Pancreas (tissue), 10 donors: ENCODE measurements at regions not wholly inside any gene's neighbourhood (a gene's known extent, or its start where the extent isn't known, plus 50 kb on each side); places are given as distances from the start of the nearest gene placed in this dataset.

ENCODE experiments used
- ATAC-seq, 4 donors: fragments of 200-7000 bp; cut with Tn5 transposase; one replicate each; pipeline versions ENCODE4 v1.8.0 to v1.9.1; 2020; ENCODE audit warnings: mild to moderate bottlenecking in 4 of 4, moderate library complexity in 4 of 4
- DNase-seq, 6 donors: peaks; one replicate each; pipeline ENCODE4 v3.0.0-alpha.2; 2020
- FAIRE-seq: peaks from 2 replicates; lab custom pipeline; 2012; peaks lifted over from hg19 to GRCh38; lab: Jason Lieb, UNC
- H3K27ac ChIP-seq, 4 donors: fragments of 200-600 bp; sonication (generic); 1 replicate in 3 of 4; 2 replicates in 1 of 4; pipeline versions ENCODE4 v1.5.0 to v1.8.0; 2020
- H3K27me3 ChIP-seq, 4 donors: fragments of 200-600 bp; one replicate each; pipeline ENCODE4 v1.8.0; 2021
- H3K36me3 ChIP-seq, 3 donors: fragments of 200-600 bp; sonication (generic) in 1 of 3; one replicate each; pipeline versions ENCODE4 v1.5.0 to v1.8.0; 2020 to 2021
- H3K4me1 ChIP-seq, 3 donors: fragments of 200-600 bp; one replicate each; pipeline ENCODE4 v1.8.0; 2021
- H3K4me3 ChIP-seq, 4 donors: fragments of 200-600 bp; sonication (generic) in 2 of 4; one replicate each; pipeline versions ENCODE4 v1.5.0 to v1.8.0; 2020 to 2021
- H3K9me3 ChIP-seq, 4 donors: fragments of 200-600 bp; one replicate each; pipeline ENCODE4 v1.8.0; 2021
- WGBS, 2 donors: extraction: QIAGEN DNeasy Blood & Tissue Kit; methylation state at CpG; one replicate each; pipeline ENCODE4 v1.1.7; 2013; 5-methylcytosine and 5-hydroxymethylcytosine counted together
- intact Hi-C, 3 donors: fragments of 100-400 bp; cut with DNase I; formaldehyde crosslinking; loops; one replicate each; pipeline versions ENCODE4 v1.11.1 to v1.14.2; 2022
- TF ChIP-seq, protein P1 (sequence below), 4 donors: fragments of 200-600 bp; sonication (generic) in 3 of 4; IDR thresholded peaks; one replicate each; pipeline versions ENCODE4 v1.5.0 to v1.8.0; 2021; ENCODE audit warnings: antibody characterized with exemption in 4 of 4
- donor health status: healthy with polysubstance abuse.
- donor health status: DM: no; HTN: no; CAD: no; lungs with moderate emphysema.
- donor health status: DM: no; HTN: no; CAD: no.
- donor health status: control.
- donor health status: control.
- donor health status: Bipolar disorder and iron deficiency.
- donor health status: DM: yes; HTN: yes; CAD: no.
- donor health status: DM: no; HTN: no; CAD: no.
- donor health status: DM: no; HTN: no; CAD: no.
- donor health status: DM: yes; HTN: yes; CAD: no.

DNA sequence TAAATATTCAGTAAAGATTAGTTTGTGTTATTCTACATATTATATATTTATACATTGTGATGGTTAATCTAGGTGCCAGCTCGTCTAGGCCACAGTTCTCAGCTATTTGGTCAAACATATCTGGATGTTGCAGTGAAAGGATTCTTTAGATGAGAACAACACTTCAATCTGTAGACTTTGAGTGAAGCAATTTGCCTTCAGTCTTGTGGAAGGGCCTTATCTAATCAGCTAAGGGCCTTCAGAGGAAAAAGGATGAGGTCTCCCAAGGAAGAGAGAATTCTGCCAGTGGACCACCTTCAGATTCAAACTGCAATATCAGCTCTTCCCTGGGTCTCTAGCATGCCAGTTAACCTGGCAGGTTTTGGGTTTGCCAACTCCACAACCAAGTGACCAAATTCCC lies 112.0 kb downstream of the SH3TC2 start:
- no peaks in the 10 kb centered on the region for H3K4me1 ChIP-seq

DNA sequence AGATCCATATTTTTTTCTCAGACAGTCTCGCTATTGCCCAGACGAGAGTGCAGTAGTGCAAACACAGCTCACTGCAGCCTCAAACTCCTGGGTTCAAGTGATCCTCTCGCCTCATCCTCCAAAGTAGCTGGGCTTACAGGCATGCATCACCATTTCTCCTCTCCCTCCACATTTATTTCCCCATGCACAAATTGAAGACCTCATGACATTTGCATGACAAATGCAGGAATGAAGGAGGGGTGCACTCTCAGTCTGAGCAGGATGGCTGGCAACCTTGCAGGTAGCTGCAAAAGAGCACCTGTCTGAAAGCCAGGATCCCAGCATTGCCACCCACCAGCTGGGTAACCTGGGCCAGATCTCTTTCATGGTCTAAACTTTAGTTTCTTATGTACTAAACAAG lies 111.2 kb downstream of the SH3TC2 start:
- H3K9me3 ChIP-seq: no peaks in the 10 kb centered on the region
- H3K4me1 ChIP-seq: no peaks in the 10 kb centered on the region
- no peak overlapping the region for H3K27ac ChIP-seq
- 85 to 91% methylated on average over 3 of the region's 3 CpGs for WGBS, 2 donors
- ATAC-seq (no peak), FAIRE-seq (no peak), DNase-seq (no peak)
- intact Hi-C loops: no loop called here
- no peak overlapping the region for H3K4me3 ChIP-seq
- H3K27me3 ChIP-seq: no peaks in the 10 kb centered on the region
- H3K36me3 ChIP-seq: no peaks in the 10 kb centered on the region
- TF ChIP-seq, protein P1, sequence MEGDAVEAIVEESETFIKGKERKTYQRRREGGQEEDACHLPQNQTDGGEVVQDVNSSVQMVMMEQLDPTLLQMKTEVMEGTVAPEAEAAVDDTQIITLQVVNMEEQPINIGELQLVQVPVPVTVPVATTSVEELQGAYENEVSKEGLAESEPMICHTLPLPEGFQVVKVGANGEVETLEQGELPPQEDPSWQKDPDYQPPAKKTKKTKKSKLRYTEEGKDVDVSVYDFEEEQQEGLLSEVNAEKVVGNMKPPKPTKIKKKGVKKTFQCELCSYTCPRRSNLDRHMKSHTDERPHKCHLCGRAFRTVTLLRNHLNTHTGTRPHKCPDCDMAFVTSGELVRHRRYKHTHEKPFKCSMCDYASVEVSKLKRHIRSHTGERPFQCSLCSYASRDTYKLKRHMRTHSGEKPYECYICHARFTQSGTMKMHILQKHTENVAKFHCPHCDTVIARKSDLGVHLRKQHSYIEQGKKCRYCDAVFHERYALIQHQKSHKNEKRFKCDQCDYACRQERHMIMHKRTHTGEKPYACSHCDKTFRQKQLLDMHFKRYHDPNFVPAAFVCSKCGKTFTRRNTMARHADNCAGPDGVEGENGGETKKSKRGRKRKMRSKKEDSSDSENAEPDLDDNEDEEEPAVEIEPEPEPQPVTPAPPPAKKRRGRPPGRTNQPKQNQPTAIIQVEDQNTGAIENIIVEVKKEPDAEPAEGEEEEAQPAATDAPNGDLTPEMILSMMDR (IDR thresholded peaks at IDR 0.05): no peak

More for the DNA sequence above, 112.0 kb downstream of the SH3TC2 start:
- Histone ChIP-seq H3K27ac (no peak overlapping the region), H3K36me3 (no peaks in the 10 kb centered on the region), H3K4me3 (no peak overlapping the region), H3K27me3 (no peaks in the 10 kb centered on the region), H3K9me3 (no peaks in the 10 kb centered on the region)
- ATAC-seq (no peak), FAIRE-seq (no peak), DNase-seq (no peak)
- WGBS, 2 donors: 65 to 83% methylated on average over 1 of the region's 1 CpG
- TF ChIP-seq, protein P1 (IDR thresholded peaks at IDR 0.05): no peak
- intact Hi-C loops: no loop called here

DNA sequence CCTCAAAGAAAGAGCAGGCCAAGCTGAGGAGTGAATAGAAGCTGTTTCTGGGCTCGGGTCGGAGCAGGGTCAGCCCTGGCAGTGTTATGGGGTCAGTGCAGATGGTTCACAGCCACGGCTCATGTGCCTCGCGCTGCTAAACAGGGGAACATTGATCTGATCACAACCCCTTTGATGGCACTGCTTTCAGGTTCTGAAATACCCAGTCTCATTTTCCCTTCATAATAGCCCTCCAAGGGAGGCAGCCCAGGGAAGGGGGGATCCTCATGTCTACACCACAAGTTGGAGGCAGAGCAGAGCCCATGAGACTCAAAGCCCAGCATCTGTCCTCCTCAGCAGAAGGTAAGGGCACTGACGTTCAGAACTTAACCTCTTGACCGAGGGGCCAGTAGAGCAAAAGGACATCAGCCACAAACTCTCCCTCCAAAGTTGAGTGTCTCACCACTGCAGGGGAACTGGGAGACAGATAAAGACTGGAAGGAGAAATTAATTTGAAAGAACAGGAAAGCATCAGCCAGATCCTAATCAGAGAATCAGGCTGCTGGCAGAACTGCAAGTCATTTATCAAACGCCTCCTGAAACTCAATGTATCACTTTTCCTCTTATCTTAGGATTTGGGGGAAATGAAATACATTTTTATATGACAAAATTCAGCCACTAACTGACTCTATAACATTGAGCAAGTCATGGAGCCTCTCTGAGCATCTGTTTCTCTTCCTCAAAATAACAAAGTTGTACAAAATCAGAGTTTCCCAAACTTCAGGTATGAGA lies 110.6 kb downstream of the SH3TC2 start:
- Histone ChIP-seq H3K36me3 (no peaks in the 10 kb centered on the region), H3K4me1 (no peaks in the 10 kb centered on the region), H3K27me3 (no peaks in the 10 kb centered on the region), H3K4me3 (no peak overlapping the region), H3K9me3 (no peaks in the 10 kb centered on the region), H3K27ac (no peak overlapping the region)
- TF ChIP-seq, protein P1 (IDR thresholded peaks at IDR 0.05): no peak
- intact Hi-C loops: no loop called here
- 70 to 75% methylated on average over 8 of the region's 8 CpGs for WGBS, 2 donors
- no peak for FAIRE-seq
- DNase-seq: no peak
- no peak for ATAC-seq

DNA sequence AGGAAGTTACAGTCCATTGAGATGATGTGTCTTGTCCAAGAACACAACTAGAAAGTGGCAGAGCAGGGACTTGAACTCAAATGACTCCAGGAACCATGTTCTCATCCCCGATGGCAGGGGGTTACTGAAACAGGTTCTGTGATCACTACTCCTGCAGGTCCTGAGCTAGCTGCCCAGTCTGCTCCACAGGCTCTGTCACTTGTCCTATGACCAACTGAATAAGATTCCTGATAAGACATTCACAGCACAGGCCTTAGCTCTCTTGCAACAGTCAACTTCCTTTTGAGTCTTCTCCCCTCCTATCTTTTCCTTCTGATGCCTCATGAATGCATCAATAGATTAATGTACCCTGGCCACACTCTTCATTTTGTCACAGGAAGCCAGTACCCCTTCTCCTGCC lies 109.2 kb downstream of the SH3TC2 start:
- 81 to 100% methylated on average over 1 of the region's 1 CpG for WGBS, 2 donors
- FAIRE-seq (no peak), ATAC-seq (no peak), DNase-seq (no peak)
- H3K9me3 ChIP-seq: no peaks in the 10 kb centered on the region
- no peaks in the 10 kb centered on the region for H3K36me3 ChIP-seq
- H3K27ac ChIP-seq: no peak overlapping the region
- no peaks in the 10 kb centered on the region for H3K4me1 ChIP-seq
- H3K27me3 ChIP-seq: no peaks in the 10 kb centered on the region
- intact Hi-C loops: no loop called here
- no peak overlapping the region for H3K4me3 ChIP-seq
- TF ChIP-seq, protein P1 (IDR thresholded peaks at IDR 0.05): no peak
